OCI-LY7 (cell line): ENCODE measurements at regions not wholly inside any gene's neighbourhood (a gene's known extent, or its start where the extent isn't known, plus 50 kb on each side); places are given as distances from the start of the nearest gene placed in this dataset.

Source experiments
- BruUV-seq: library from RNA; stranded (reverse); fragments of 400-500 nt; replicated peaks from 2 replicates; lab custom pipeline; 2021; lab: Mats Ljungman, UMichigan
- CTCF ChIA-PET: fragments of 300-600 bp; sonication (Branson Sonifier 250); formaldehyde crosslinking; loops from one replicate; lab custom pipeline; 2022; ENCODE audit warnings: antibody characterized with exemption; ENCODE audit not compliant: unreplicated experiment; lab: Charles Lee
- POLR2A ChIA-PET: fragments of 300-600 bp; sonication (Branson Sonifier 250); formaldehyde crosslinking; loops from one replicate; lab custom pipeline; 2022; ENCODE audit warnings: antibody characterized with exemption; lab: Charles Lee
- DNase-seq: peaks from one replicate; pipeline ENCODE4 v3.0.0-alpha.2; 2015; ENCODE audit warnings: low spot score
- H2AFZ ChIP-seq: fragments of 200-600 bp; sonication (generic), shearing (Covaris generic); 2 replicates; pipeline ENCODE4 v1.6.1; 2014; ENCODE audit warnings: mild to moderate bottlenecking, antibody characterized with exemption, low read length, moderate library complexity
- H3K27ac ChIP-seq: fragments of 200-600 bp; sonication (generic); 2 replicates; pipeline ENCODE4 v1.5.1; 2014; ENCODE audit warnings: mixed run types, low read depth, mild to moderate bottlenecking, moderate library complexity, low read length, inconsistent platforms; ENCODE audit not compliant: poor library complexity, severe bottlenecking
- H3K36me3 ChIP-seq: fragments of 200-600 bp; sonication (generic); 2 replicates; pipeline ENCODE4 v1.6.1; 2014; ENCODE audit warnings: mild to moderate bottlenecking, antibody characterized with exemption, low read length, moderate library complexity, mixed read lengths; ENCODE audit not compliant: insufficient read depth
- H3K4me1 ChIP-seq: fragments of 200-600 bp; sonication (generic); 2 replicates; pipeline ENCODE4 v1.5.1; 2014; ENCODE audit warnings: mild to moderate bottlenecking, low read length; ENCODE audit not compliant: insufficient read depth, poor library complexity, severe bottlenecking
- H3K4me2 ChIP-seq: fragments of 200-600 bp; sonication (generic); 2 replicates; pipeline ENCODE4 v1.6.1; 2014; ENCODE audit warnings: mild to moderate bottlenecking, low read length
- H3K4me3 ChIP-seq: fragments of 200-600 bp; sonication (generic); 2 replicates; pipeline ENCODE4 v1.5.1; 2014; ENCODE audit warnings: mild to moderate bottlenecking, low read depth, low read length; ENCODE audit not compliant: poor library complexity, severe bottlenecking
- H3K79me2 ChIP-seq: fragments of 200-600 bp; sonication (generic); 2 replicates; pipeline ENCODE4 v1.6.1; 2016; ENCODE audit warnings: low read depth, mild to moderate bottlenecking, low read length, moderate library complexity, mixed read lengths; ENCODE audit not compliant: insufficient read depth
- H3K9me2 ChIP-seq: fragments of 200-600 bp; sonication (generic); 2 replicates; pipeline ENCODE4 v1.6.1; 2016; ENCODE audit warnings: mild to moderate bottlenecking, low read length, mixed read lengths; ENCODE audit not compliant: insufficient read depth
- H3K9me3 ChIP-seq: fragments of 200-600 bp; sonication (generic); 2 replicates; pipeline ENCODE4 v1.6.1; 2014; ENCODE audit warnings: mild to moderate bottlenecking, mixed run types, low read length, mixed read lengths
- H4K20me1 ChIP-seq: fragments of 200-600 bp; sonication (generic); 2 replicates; pipeline ENCODE4 v1.6.1; 2014; ENCODE audit warnings: mild to moderate bottlenecking, antibody characterized with exemption, low read length, moderate library complexity, mixed read lengths; ENCODE audit not compliant: insufficient read depth
- CTCF ChIP-seq: fragments of 200-600 bp; sonication (generic); conservative IDR thresholded peaks from 2 replicates; pipeline ENCODE4 v1.5.1; 2014; ENCODE audit warnings: mild to moderate bottlenecking, antibody characterized with exemption, low read length, moderate library complexity, mixed read lengths
- EZH2phosphoT487 ChIP-seq: fragments of 200-600 bp; sonication (generic); IDR thresholded peaks from 2 replicates; pipeline ENCODE4 v1.6.1; 2018; ENCODE audit warnings: low read depth, borderline replicate concordance, mild to moderate bottlenecking, mixed run types, antibody characterized with exemption, low read length, moderate library complexity, mixed read lengths
- intact Hi-C: fragments of 100-400 bp; cut with micrococcal nuclease; formaldehyde crosslinking; loops from one replicate; pipeline ENCODE4 v1.10.0; 2022; ENCODE audit not compliant: unreplicated experiment

- no peaks in the 10 kb centered on the region for H3K9me2 ChIP-seq
- ChIA-PET CTCF (no interaction called here), POLR2A (interaction anchor here (1.5 kb wide), 1 partner anchor 18 kb away, joined by 3 read pairs; no protein-coding TSS in a partner anchor)
- DNase-seq = no peak
- no peak overlapping the region for H3K4me2 ChIP-seq
- TF ChIP-seq CTCF (no peak), EZH2phosphoT487 (no peak)
- H3K4me1 ChIP-seq = no peaks in the 10 kb centered on the region
- H3K36me3 ChIP-seq = no peaks in the 10 kb centered on the region
- H3K4me3 ChIP-seq = no peak overlapping the region
- no peak overlapping the region for H2AFZ ChIP-seq
- no peaks in the 10 kb centered on the region for H4K20me1 ChIP-seq
- no peaks in the 10 kb centered on the region for H3K79me2 ChIP-seq
- H3K27ac ChIP-seq = no peak overlapping the region
- intact Hi-C loops = no loop called here
- no peaks in the 10 kb centered on the region for H3K9me3 ChIP-seq
- no TSS peak for BruUV-seq
Measured at GRCh38 chr3:144039661-144040060, 68.0 kb downstream of the DIPK2A start.

- intact Hi-C loops = no loop called here
- POLR2A ChIA-PET = no interaction called here
- Histone ChIP-seq H3K79me2 (no peaks in the 10 kb centered on the region), H4K20me1 (no peaks in the 10 kb centered on the region), H3K36me3 (no peaks in the 10 kb centered on the region), H3K27ac (no peak overlapping the region), H2AFZ (no peak overlapping the region), H3K4me2 (no peak overlapping the region), H3K9me3 (no peaks in the 10 kb centered on the region), H3K4me1 (no peaks in the 10 kb centered on the region), H3K9me2 (no peaks in the 10 kb centered on the region), H3K4me3 (no peak overlapping the region)
- CTCF ChIA-PET = no interaction called here
- TF ChIP-seq CTCF (no peak), EZH2phosphoT487 (no peak)
- no TSS peak for BruUV-seq
- DNase-seq = no peak
Measured at GRCh38 chr3:144041960-144042556, 70.4 kb downstream of the DIPK2A start.

- intact Hi-C loops = no loop called here
- ChIA-PET CTCF (no interaction called here), POLR2A (interaction anchor here (0.6 kb wide), 1 partner anchor 83 kb away, joined by 5 read pairs; no protein-coding TSS in a partner anchor)
- Histone ChIP-seq H3K27ac (no peak overlapping the region), H3K9me3 (no peaks in the 10 kb centered on the region), H3K4me3 (no peak overlapping the region), H4K20me1 (no peaks in the 10 kb centered on the region), H3K79me2 (no peaks in the 10 kb centered on the region), H2AFZ (no peak overlapping the region), H3K36me3 (no peaks in the 10 kb centered on the region), H3K9me2 (no peaks in the 10 kb centered on the region), H3K4me1 (no peaks in the 10 kb centered on the region), H3K4me2 (no peak overlapping the region)
- no TSS peak for BruUV-seq
- DNase-seq = no peak
- TF ChIP-seq CTCF (no peak), EZH2phosphoT487 (no peak)
Measured at GRCh38 chr3:144045766-144046165, 74.1 kb downstream of the DIPK2A start.
